Retinal pigment epithelial cell (primary cell): ENCODE measurements at regions not wholly inside any gene's neighbourhood (a gene's known extent, or its start where the extent isn't known, plus 50 kb on each side); places are given as distances from the start of the nearest gene placed in this dataset.
A peak's percentile ranks its signal among the peaks of the same experiment; 100 is the strongest.

Experiments used
- DNase-seq: peaks from one replicate; pipeline ENCODE4 v3.0.0-alpha.2; 2010; ENCODE audit warnings: low read depth
- H3K4me3 ChIP-seq: 2 replicates; pipeline ENCODE4 v1.5.1; 2011; ENCODE audit warnings: mild to moderate bottlenecking, low read length, control low read depth, moderate library complexity
- CTCF ChIP-seq: conservative IDR thresholded peaks from 2 replicates; pipeline ENCODE4 v1.5.1; 2011; ENCODE audit warnings: low read depth, low read length, control low read depth, inconsistent platforms

GRCh38 chr5:124355928-124356327, 390.5 kb downstream of the ZNF608 start:
- no peak for DNase-seq
- no peak overlapping the region for H3K4me3 ChIP-seq
- no peak for TF ChIP-seq CTCF

GRCh38 chr5:124353016-124353415, 393.4 kb downstream of the ZNF608 start:
- no peak for DNase-seq
- no peak for TF ChIP-seq CTCF
- H3K4me3 ChIP-seq = no peak overlapping the region

GRCh38 chr5:124352312-124352711, 394.1 kb downstream of the ZNF608 start:
- no peak for TF ChIP-seq CTCF
- no peak overlapping the region for H3K4me3 ChIP-seq
- DNase-seq = no peak

GRCh38 chr5:124349931-124350330, 396.5 kb downstream of the ZNF608 start:
- H3K4me3 ChIP-seq = no peak overlapping the region
- no peak for TF ChIP-seq CTCF
- no peak for DNase-seq

- peak; percentile 75 for DNase-seq
- TF ChIP-seq CTCF = no peak
- no peak overlapping the region for H3K4me3 ChIP-seq
These were observed 403.0 kb downstream of the ZNF608 start for GRCh38 chr5:124343451-124343867.

GRCh38 chr5:124342986-124343385, 403.5 kb downstream of the ZNF608 start:
- TF ChIP-seq CTCF = no peak
- no peak overlapping the region for H3K4me3 ChIP-seq
- DNase-seq = no peak

GRCh38 chr5:124342584-124342983, 403.9 kb downstream of the ZNF608 start:
- H3K4me3 ChIP-seq = no peak overlapping the region
- DNase-seq = no peak
- no peak for TF ChIP-seq CTCF
